HG03280 (cell line): ENCODE measurements at regions not wholly inside any gene's neighbourhood (a gene's known extent, or its start where the extent isn't known, plus 50 kb on each side); places are given as distances from the start of the nearest gene placed in this dataset.

Experiments used
- ATAC-seq: cut with Tn5 transposase; IDR thresholded peaks from one replicate; pipeline ENCODE4 v1.9.1; 2021; ENCODE audit warnings: mild to moderate bottlenecking, moderate library complexity; ENCODE audit not compliant: unreplicated experiment

DNA sequence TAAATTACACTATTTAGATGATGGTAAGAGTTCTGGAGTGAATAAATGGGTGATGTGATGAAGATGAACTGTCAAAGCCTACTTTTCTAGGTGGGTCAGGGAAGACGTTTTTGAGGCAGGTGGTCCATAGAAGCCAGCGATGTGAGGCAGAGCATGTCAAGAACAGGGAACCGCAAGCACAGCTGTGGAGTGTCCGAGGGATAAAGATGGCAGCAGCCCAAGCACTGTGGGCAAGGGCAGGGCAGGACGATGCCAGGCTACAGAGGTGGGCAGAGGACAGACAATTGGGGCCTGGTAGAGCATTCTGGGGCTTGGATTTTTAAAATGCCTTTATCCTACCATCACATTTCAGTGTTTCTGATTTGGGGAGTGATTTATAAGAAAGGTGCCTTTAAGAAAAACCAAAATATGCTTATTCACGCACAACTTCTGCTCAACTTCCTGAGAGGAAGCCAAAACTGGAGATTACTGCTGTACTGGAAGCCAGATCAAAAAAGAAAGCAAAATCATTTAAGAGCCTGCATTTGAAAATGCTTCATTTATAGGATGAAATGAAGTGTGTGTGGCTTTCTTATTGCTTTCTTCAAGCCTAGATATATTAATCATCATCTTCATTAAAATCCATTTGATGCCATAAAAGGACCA, 119.0 kb upstream of the WDR17 start:
- ATAC-seq, result no peak

DNA sequence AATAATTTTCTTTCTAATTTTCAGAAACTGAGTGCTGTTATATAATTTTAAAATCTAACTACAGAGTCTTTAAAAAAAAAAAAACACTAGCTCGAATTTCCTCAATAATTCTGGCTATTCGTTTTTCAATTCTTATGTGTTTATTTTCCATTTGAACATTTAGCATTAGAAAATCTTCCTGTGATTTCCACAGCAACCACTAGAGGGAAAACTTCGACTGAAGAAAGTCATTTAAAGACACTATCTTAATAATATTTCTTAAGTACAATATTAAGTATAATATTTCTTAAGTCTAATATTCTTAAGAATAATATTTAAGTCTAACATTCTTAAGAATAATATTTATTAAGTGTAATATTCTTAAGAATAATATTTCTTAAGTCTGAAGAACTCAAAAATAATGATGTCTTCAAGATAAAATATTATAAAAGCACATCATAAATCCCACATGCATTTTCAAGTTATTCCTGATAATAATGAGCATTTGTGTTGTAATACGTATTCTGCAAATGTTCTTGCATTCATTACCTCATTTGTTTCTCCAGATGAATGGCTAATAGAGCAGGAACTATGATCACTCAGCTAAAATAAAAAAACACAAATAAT, 118.4 kb upstream of the WDR17 start:
- no peak for ATAC-seq

DNA sequence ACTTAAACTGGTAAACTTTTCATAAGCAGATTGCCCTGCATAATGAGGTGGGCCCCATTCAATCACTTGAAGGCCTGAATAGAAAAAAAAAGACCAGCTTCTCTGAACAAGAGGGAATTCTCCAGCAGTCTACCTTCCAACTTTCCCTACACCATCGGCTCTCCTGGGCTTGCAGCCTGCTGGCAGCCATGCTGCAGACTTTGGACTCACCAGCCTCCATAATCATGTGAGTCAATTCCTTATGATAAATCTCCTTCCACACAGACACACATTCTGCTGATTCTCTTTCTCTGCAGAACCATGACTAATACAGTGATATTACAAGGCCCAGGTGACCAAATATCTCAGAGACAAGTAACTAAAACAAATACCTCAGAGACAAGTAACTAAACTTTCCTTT, 113.8 kb upstream of the WDR17 start:
- ATAC-seq, result no peak

DNA sequence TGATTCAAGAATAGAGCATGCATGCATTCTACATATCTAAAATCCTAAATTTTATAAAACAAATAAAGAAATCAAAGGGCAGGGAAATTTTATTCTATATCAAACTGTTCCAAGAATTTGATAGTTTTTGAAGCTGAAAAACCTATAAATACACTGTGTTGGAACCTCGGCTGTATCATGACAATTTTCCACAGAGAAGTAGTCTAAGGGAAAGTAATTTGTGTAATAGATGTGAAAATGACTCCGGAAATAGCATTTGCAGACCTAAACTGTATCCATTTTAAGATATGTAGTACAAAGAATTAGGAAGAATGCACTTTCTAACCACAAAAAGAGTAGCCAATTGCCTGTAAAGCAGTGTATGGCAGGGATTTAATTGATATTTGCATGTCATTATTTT, 112.5 kb upstream of the WDR17 start:
- ATAC-seq, result no peak

DNA sequence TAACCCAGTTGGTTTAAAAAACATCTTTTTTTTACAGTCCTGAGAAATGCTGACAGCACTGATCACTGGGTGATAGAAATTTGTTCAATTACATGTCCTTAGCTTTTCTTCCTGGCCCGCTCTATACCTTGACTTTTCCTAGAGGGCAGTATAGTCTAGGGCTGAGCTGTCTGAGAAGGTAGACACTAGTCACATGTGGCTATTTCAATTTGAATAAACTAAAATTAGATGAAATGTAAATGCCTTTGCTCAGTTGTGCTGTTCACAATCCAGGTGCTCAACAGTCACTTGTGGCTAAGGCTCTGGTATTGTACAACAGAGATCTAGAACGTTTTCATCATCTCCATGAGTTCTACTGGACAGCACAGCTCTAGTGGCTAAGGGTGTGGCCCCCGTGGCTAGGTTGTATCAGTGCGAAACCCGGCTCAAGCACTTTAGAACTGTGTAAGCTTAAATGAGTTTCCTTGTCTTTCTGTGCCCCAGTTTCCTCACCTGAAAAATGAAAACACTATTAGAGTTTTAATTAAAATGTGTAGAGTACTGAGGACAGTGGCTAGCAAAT, 111.6 kb upstream of the WDR17 start:
- ATAC-seq, result peak; percentile 82

DNA sequence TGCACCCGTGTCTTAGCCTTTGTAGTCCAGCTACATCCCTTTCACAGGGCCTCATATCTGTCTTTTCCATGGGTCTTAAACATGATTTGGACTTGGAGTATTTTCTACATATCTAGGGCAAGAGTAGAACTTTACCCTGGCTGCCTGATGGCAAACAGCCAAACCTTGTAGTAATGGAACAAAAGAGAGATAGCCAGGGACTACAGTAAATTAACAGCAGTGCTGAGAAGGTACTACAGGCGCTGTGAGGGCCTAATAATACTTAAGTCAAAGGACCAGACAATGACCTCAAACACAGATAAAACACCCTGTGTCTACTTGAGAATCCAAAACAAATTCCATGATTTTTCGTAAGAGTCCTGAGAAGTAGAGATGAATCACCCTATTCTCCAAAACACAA, 111.0 kb upstream of the WDR17 start:
- no peak for ATAC-seq

DNA sequence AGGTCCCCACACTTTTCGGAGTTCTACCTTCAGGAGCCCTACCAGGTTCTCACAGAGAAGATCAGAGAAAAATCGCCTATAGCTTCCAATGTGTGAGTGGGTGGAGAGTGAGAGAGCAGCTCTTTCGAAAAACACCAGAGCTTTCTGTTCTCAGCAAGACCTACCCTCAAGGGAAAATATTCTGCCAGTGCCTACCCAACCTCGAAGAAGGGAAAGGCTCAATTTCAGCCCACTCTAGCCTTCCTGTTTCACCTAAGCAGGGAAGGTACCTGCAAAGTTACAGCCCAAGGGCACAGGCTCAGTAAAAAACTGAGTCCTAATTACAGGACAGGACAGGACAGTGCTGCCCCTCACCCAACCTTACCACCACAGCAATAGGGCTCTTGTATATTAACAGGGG, 104.0 kb upstream of the WDR17 start:
- ATAC-seq, result peak; percentile 66

DNA sequence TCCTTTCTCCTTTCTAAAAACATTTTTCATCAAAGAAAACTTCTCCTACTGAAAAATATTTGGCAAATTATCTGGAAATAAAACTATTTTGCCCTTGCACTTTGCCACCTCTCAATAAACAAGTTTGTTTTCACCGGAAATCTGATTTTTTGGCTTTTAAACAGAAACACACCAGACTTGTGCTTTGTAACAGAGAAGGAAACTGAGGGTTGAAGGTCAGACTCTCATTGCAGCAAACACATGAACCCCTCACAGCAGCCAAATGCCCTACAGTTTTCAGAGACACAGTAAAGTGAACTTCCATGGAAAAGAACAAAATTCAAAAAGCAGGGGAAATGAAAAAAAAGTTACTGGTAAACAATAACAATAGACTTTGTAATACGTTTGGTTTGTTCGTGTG, 95.6 kb upstream of the WDR17 start:
- no peak for ATAC-seq

DNA sequence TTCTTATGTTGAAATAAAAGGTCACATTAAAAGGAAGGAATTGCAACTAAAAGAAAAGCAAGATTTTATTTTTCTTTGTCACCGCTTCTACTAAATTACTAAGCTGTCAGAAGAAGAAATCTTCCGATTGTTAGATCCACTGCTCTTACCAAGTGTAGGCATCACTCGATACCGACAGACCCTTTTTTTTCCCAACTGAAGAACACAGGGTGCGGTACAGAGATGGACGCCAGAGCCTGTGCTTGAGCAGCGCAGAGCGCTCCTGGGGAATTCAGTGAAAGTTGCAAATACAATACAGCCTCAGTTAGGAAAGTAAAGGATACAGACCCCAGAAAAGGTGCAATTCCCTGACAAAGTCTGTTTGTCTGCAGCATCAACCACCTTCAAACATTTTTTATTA, 94.9 kb upstream of the WDR17 start:
- no peak for ATAC-seq

DNA sequence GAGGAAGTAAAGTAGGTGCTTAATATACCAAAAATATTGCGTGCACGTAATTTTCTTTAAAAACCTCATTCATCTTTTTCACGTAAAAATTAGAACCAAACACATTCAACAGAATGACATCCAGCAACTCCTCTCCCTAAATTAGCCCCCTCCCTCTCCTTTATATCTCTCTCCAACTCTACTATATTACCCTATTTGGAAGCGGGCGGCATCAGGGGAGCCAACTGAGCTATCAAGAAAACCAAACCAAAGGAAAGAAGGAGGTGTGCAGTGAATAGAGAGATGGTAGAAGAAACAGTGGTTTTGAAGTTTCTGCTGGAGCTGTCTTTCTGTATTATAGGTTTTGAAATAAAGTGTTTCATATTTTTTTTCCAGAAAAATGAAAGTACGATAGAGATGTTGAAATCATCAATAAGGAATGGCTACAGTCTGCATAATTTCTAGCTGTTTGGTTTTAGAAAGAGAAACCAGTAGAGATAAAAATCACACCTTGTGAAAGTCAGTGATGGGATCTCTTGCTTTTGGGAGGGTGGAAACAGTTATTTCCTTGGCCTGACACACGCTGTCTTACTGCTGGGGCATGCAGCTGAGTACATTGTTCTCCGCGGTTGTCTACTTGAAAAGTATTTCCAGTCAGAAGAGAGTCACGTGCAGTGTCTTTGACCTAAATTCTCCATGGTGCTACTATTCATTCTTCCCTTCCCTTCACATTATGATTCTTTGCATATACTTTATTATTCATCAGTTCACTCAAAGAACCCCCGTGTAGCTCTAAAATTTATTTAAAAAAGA, 94.1 kb upstream of the WDR17 start:
- no peak for ATAC-seq

DNA sequence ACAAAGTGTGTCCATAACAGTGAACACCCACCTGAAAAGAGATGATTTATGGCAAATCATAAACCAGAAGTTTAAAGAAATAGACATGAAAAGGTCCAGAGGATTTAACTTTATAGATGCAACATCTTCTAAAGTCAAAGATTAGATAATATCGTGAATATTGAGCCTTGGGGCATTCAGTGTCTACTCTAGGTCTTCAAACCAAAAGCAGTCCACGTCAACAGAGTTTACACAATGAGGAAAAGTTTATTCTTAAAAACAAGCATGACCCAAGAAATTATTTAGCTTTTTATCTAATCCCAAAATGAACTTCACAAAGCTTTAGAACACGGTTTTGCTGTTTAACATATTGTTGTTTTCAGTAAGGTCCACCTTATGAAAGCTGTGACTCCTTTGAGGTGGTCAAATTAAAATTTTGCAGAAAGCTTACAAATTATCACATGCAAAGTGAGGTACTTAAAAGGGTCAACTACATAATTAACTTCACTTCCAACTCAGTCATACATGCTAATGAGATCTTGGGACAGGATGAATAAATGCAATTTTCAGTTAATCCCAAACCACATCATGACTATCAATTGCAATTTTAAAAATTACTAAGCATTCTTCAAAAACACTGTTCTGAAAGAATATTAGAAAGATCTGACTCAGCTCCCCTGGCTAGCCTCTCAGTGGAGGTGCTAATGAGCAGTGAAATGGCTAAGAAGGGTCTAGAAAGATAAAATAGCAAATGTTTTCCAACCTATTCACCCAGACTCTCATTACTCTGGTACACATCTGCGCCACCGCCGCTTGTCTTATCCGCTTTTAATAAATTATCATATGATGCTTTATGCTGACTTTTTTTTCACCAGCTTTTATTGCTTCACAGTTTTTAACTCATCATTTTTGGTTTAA, 92.4 kb upstream of the WDR17 start:
- no peak for ATAC-seq

DNA sequence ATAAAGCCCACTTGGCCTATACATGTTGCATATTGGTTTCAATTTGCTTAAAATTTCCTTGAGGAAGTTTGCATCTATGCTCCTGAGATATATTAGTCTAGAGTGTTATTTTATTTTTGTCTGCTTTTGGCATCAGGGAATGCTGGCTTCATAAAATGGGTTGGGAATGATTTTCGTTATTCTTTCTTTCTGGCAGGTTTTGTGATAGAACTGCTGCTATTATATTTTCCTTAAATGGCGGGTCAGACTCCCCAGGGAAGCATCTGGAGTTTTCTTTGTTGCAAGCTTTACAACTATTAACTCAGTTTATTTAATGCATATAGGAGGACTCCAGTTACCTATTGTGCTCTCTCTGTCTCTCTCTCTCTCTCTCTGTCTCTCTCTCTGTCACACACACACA, 82.0 kb upstream of the WDR17 start:
- ATAC-seq, result no peak

DNA sequence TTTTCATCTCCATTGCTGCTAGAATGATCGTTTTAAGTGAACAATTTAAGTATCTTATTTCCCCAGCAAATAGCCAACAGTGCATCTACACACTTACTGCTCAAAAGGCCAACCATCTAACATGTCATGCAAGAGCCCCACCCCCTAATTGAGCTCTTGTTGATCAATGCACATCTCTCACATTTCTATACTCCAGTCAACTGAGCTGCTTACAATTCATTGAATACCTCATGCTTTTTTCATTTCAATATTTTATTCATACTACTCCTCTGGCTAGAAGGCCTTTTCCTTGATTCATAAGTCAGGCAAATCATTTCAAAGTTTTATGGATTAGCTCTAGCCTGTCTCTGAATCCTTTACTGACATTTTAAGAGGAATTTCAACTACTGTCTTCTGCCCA, 79.0 kb upstream of the WDR17 start:
- ATAC-seq, result no peak

DNA sequence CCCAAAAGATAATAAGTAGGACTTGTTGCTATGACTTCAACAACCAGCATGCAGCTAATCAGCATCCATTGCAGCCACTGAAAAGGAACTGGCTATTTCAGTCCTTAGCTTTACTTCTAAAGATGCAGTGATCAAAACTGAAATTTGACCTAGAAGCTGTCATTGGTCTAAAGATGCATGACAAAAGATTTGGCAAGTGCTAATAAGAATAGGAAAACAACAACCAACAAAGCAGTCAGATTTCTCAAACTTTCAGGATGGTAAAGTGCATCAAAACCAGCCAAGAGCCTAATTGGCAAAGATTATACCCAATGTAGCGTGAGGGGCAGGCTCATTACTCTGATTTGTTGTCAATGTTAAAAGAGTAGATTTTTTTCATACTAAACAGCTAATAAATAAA, 77.1 kb upstream of the WDR17 start:
- no peak for ATAC-seq

DNA sequence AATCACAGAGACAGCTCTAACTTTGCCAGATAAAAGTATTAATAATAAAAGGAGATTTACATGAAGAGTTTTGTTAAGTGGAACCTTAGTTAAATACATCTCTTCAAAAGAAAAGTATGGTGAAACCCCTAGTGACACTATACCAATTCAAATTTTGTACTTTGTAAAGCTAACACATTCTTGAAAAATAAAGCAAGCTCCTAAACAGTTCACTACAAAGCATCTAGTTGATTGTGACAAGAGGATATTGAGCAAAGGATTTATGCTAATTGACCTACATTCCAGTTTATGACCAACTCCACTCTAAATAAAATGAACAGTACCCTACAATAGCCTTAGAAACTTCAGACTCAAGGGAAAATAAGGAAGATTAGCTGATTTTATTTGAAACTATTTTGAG, 69.4 kb upstream of the WDR17 start:
- no peak for ATAC-seq

DNA sequence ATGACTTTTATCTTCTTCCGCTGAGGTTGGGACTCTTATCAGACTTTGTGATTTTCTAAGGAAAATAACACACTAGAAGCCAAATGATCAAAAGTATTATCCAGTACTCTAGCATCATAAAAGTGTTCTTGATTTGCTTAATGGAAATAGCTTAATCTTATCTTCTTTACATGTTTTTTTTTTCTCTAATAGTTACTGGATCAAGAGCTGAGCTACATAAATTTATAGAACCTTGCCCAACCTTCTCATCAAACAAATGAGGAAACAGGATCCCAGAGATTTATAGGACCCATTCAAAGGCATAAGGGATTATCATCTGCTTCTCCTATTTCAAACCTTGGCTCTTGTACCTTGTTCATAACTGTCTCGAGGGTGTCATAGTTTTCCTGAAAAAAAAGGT, 68.3 kb upstream of the WDR17 start:
- ATAC-seq, result no peak

DNA sequence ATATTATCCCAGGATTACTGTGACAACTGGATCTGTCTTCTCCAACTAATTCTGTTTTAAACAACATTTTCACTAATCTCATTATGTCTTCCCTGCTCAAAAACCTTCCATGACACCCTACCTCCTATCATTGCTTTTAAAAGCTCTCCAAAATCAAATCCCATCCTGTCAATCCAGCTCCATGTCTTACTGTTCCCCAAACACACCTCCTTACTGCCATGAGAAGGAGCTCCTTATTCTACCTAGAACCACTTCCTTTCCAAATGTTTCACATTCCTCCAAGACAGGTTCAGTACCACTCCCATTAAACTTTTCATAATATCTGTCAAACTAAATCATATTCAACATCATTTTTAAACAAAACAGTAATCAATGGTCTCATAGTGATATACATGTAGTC, 66.9 kb upstream of the WDR17 start:
- ATAC-seq, result no peak

DNA sequence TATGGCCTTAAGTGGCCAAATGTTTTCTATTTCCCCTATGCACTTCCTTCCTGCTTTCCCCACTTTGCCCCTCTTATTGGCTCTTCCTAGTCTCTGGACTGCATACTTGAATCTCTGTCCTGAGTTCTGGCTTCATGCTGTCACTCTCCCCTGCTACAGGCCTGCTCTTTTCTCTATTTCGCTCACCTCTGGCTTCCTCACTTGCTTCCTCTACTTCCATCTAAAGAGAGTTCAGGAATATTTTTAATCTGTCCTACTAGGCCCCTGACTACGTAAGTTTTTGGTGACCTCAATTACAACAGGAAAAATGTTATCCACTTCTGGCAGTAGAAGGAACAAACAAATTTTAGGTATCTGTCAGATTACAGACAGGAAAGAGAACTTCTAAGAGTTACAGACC, 65.7 kb upstream of the WDR17 start:
- no peak for ATAC-seq

DNA sequence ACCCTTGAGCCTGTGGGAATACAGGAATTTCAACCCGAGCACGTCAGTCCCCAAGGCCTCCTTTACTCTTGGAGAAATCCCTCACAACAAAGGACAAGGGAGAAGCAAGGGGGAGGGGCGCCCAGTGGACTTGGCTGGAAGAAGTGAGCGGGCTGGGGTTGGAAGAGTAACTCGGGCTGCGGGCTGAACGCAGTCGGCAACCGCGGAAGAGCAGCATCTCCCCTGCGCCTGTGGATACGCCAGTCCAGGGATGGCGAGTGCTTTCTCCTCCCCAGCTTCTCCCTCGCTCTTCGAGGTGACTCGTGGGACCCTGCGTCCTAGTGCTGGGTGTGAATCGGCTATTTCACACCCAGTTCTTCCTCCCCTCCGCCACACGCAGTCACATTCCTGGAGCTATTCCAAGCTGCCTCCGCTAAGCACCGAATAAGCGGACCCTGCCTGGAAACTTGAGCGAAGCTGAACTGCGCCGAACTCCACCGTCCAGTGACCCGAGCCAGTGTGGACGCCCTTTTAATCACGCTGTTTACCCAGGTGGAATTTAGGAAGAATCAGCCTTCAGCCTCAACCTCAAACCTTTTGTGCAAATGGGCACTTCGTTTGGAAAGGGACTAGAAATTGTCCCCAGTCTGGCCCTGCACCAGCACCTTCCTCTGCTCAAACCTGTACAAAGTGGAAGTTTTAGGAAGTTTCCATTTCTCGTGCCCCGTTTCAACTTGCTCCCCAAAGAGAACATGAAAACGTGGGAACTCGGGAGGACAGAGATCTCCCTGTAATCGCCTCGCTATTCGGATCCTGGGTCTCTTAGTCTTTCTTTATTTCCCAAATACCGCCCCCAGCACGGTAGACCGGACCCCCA, 64.3 kb upstream of the WDR17 start:
- ATAC-seq, result no peak

DNA sequence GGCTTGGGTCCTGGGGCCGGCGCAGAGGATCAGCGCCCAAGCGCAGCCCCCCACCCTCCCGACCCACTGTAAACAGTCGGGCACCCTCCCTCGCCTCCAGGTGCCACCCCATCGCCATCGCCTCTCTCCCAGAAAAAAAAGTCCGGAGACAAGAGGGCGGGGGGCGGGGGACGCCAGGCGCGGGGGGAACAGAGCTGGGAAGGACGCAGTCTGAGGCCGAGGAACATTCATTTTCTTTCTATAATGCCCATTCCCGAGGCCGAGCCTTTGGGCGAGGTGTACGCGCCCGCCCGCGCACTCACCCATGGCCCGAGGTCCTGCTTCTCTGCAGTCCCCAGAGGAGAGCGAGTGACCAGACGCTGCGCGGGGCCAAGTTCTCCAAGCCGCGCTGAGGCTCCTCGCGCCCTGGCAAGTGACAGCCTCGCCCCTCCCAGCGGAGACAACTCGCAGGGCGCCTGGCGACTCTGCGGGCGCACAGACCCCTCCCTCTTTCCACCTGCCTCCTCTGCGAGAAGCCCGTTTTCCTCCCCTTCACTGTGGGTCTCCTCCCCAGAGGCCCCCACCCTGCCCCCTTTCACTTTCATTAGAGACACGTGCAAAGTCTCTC, 63.5 kb upstream of the WDR17 start:
- peak; percentile 64 for ATAC-seq
